ENCODE measurements at regions not wholly inside any gene's neighbourhood (a gene's known extent, or its start where the extent isn't known, plus 50 kb on each side); places are given as distances from the start of the nearest gene placed in this dataset.

- TF ChIP-seq EZH2 (IDR thresholded peaks at IDR 0.05; ENCODE audit: low read length, missing control alignments) (no peak), CTCF (conservative IDR thresholded peaks at IDR 0.05 in 1 of 2, IDR thresholded peaks at IDR 0.05 in 1 of 2; ENCODE audit: low read depth in 1 of 2, low read length in 2 of 2) (no peak)
- no peaks in the 10 kb centered on the region for H3K4me1 ChIP-seq (ENCODE audit: control insufficient read depth, extremely low read depth, insufficient read depth, low read length)
- H3K4me2 ChIP-seq (ENCODE audit: extremely low read depth, insufficient read depth, low read length) = no peak overlapping the region
- no peak overlapping the region for H3K9ac ChIP-seq (ENCODE audit: insufficient read depth, low read length)
- no peak overlapping the region for H3K4me3 ChIP-seq (replicated peaks in 1 of 4; ENCODE audit: control extremely low read depth in 1 of 4, insufficient read depth in 1 of 4, low read depth in 3 of 4, low read length in 4 of 4)
- H3K27me3 ChIP-seq (ENCODE audit: control insufficient read depth, insufficient read depth, low read length) = no peaks in the 10 kb centered on the region
- no peaks in the 10 kb centered on the region for H3K36me3 ChIP-seq (ENCODE audit: control insufficient read depth, insufficient read depth, low read length)
- H4K20me1 ChIP-seq (ENCODE audit: control insufficient read depth, extremely low read depth, insufficient read depth, low read length) = no peaks in the 10 kb centered on the region
- DNase-seq (ENCODE audit: low read depth in 2 of 2) = no peak
- H2AFZ ChIP-seq (ENCODE audit: low read length) = no peak overlapping the region
- no peak overlapping the region for H3K27ac ChIP-seq (ENCODE audit: insufficient read depth, low read length)
- H3K9me3 ChIP-seq (ENCODE audit: control insufficient read depth, insufficient read depth, low read depth, low read length) = no peaks in the 10 kb centered on the region
- H3K79me2 ChIP-seq (ENCODE audit: control insufficient read depth, insufficient read depth, low read length) = no peaks in the 10 kb centered on the region
Measured at GRCh38 chr2:136221026-136221425, 103.1 kb upstream of the CXCR4 start.

- H3K4me2 ChIP-seq (ENCODE audit: extremely low read depth, insufficient read depth, low read length) = no peak overlapping the region
- H3K9me3 ChIP-seq (ENCODE audit: control insufficient read depth, insufficient read depth, low read depth, low read length) = no peaks in the 10 kb centered on the region
- H3K27ac ChIP-seq (ENCODE audit: insufficient read depth, low read length) = no peak overlapping the region
- H4K20me1 ChIP-seq (ENCODE audit: control insufficient read depth, extremely low read depth, insufficient read depth, low read length) = no peaks in the 10 kb centered on the region
- no peaks in the 10 kb centered on the region for H3K79me2 ChIP-seq (ENCODE audit: control insufficient read depth, insufficient read depth, low read length)
- no peaks in the 10 kb centered on the region for H3K27me3 ChIP-seq (ENCODE audit: control insufficient read depth, insufficient read depth, low read length)
- no peak overlapping the region for H3K9ac ChIP-seq (ENCODE audit: insufficient read depth, low read length)
- peak in 1 of 2 donors; percentile 12 for DNase-seq (ENCODE audit: low read depth in 2 of 2)
- no peaks in the 10 kb centered on the region for H3K36me3 ChIP-seq (ENCODE audit: control insufficient read depth, insufficient read depth, low read length)
- H2AFZ ChIP-seq (ENCODE audit: low read length) = no peak overlapping the region
- TF ChIP-seq CTCF (conservative IDR thresholded peaks at IDR 0.05 in 1 of 2, IDR thresholded peaks at IDR 0.05 in 1 of 2; ENCODE audit: low read depth in 1 of 2, low read length in 2 of 2) (no peak), EZH2 (IDR thresholded peaks at IDR 0.05; ENCODE audit: low read length, missing control alignments) (no peak)
- no peaks in the 10 kb centered on the region for H3K4me1 ChIP-seq (ENCODE audit: control insufficient read depth, extremely low read depth, insufficient read depth, low read length)
- H3K4me3 ChIP-seq (replicated peaks in 1 of 4; ENCODE audit: control extremely low read depth in 1 of 4, insufficient read depth in 1 of 4, low read depth in 3 of 4, low read length in 4 of 4) = no peak overlapping the region
Measured at GRCh38 chr2:136219963-136220362, 102.0 kb upstream of the CXCR4 start.

DNA sequence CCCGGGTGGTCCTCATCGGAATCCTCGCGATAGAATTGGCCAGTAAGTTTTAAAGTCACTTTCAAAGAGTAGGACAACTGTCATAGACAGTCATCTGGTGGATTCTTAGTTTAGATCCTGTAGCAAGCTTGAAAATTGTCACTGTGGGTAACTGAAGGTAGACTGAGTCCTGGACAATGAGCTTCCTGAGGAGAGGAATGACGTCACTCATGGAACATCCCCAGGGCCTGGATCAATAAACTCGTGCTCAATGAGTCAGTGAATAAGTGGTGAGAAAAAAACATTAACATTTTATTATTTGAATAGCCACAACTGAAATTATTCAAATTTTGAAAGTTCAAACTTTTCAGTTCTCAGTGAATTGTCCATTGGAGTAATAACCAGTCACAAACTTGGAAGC, 101.4 kb upstream of the CXCR4 start:
- Histone ChIP-seq H3K9ac (ENCODE audit: insufficient read depth, low read length) (no peak overlapping the region), H4K20me1 (ENCODE audit: control insufficient read depth, extremely low read depth, insufficient read depth, low read length) (no peaks in the 10 kb centered on the region)

More for the DNA sequence above, 101.4 kb upstream of the CXCR4 start:
- Histone ChIP-seq H3K9me3 (ENCODE audit: control insufficient read depth, insufficient read depth, low read depth, low read length) (no peaks in the 10 kb centered on the region), H3K27me3 (ENCODE audit: control insufficient read depth, insufficient read depth, low read length) (no peaks in the 10 kb centered on the region), H3K36me3 (ENCODE audit: control insufficient read depth, insufficient read depth, low read length) (no peaks in the 10 kb centered on the region), H3K27ac (ENCODE audit: insufficient read depth, low read length) (no peak overlapping the region), H3K4me2 (ENCODE audit: extremely low read depth, insufficient read depth, low read length) (no peak overlapping the region), H3K4me1 (ENCODE audit: control insufficient read depth, extremely low read depth, insufficient read depth, low read length) (no peaks in the 10 kb centered on the region), H2AFZ (ENCODE audit: low read length) (no peak overlapping the region), H3K79me2 (ENCODE audit: control insufficient read depth, insufficient read depth, low read length) (no peaks in the 10 kb centered on the region), H3K4me3 (replicated peaks in 1 of 4; ENCODE audit: control extremely low read depth in 1 of 4, insufficient read depth in 1 of 4, low read depth in 3 of 4, low read length in 4 of 4) (no peak overlapping the region)
- TF ChIP-seq EZH2 (IDR thresholded peaks at IDR 0.05; ENCODE audit: low read length, missing control alignments) (no peak), CTCF (conservative IDR thresholded peaks at IDR 0.05 in 1 of 2, IDR thresholded peaks at IDR 0.05 in 1 of 2; ENCODE audit: low read depth in 1 of 2, low read length in 2 of 2) (no peak)
- DNase-seq (ENCODE audit: low read depth in 2 of 2) = no peak
